GM19351 (cell line): ENCODE measurements at regions not wholly inside any gene's neighbourhood (a gene's known extent, or its start where the extent isn't known, plus 50 kb on each side); places are given as distances from the start of the nearest gene placed in this dataset.
"Not testable (repeated sequence)": the region's sequence is repeated elsewhere in the genome, so short reads cannot be mapped to it uniquely, and the experiment has no call there.

Source experiments
- ATAC-seq: cut with Tn5 transposase; IDR thresholded peaks from one replicate; pipeline ENCODE4 v1.9.1; 2021; ENCODE audit warnings: mild to moderate bottlenecking, moderate library complexity; ENCODE audit not compliant: unreplicated experiment

- not testable (repeated sequence) for ATAC-seq
These were observed 228.7 kb upstream of the FRG1 start for GRCh38 chr4:189711956-189712355.

GRCh38 chr4:189721016-189721993 is 219.4 kb upstream of the FRG1 start:
- ATAC-seq = not testable (repeated sequence)

GRCh38 chr4:189722324-189723003 is 218.2 kb upstream of the FRG1 start:
- not testable (repeated sequence) for ATAC-seq

- not testable (repeated sequence) for ATAC-seq
These were observed 212.6 kb upstream of the FRG1 start for GRCh38 chr4:189727982-189728638.

GRCh38 chr4:189731989-189732388 is 208.7 kb upstream of the FRG1 start:
- ATAC-seq = not testable (repeated sequence)

GRCh38 chr4:189733507-189733906 is 207.2 kb upstream of the FRG1 start:
- not testable (repeated sequence) for ATAC-seq

- not testable (repeated sequence) for ATAC-seq
These were observed 205.9 kb upstream of the FRG1 start for GRCh38 chr4:189734648-189735267.

- not testable (repeated sequence) for ATAC-seq
These were observed 204.0 kb upstream of the FRG1 start for GRCh38 chr4:189736656-189737055.

- not testable (repeated sequence) for ATAC-seq
These were observed 200.6 kb upstream of the FRG1 start for GRCh38 chr4:189740118-189740517.

- ATAC-seq = no peak
These were observed 199.8 kb upstream of the FRG1 start for GRCh38 chr4:189740873-189741272.

- not testable (repeated sequence) for ATAC-seq
These were observed 187.6 kb upstream of the FRG1 start for GRCh38 chr4:189753092-189753491.

GRCh38 chr4:189763583-189763982 is 177.1 kb upstream of the FRG1 start:
- no peak for ATAC-seq

- ATAC-seq = no peak
These were observed 175.4 kb upstream of the FRG1 start for GRCh38 chr4:189765301-189765700.

- ATAC-seq = no peak
These were observed 174.9 kb upstream of the FRG1 start for GRCh38 chr4:189765736-189766135.

GRCh38 chr4:189767941-189768340 is 172.7 kb upstream of the FRG1 start:
- no peak for ATAC-seq

GRCh38 chr4:189769131-189769530 is 171.5 kb upstream of the FRG1 start:
- no peak for ATAC-seq

GRCh38 chr4:189771696-189772361 is 168.8 kb upstream of the FRG1 start:
- no peak for ATAC-seq

- no peak for ATAC-seq
These were observed 166.8 kb upstream of the FRG1 start for GRCh38 chr4:189773909-189774308.

GRCh38 chr4:189779281-189779980 is 161.2 kb upstream of the FRG1 start:
- no peak for ATAC-seq

GRCh38 chr4:189780391-189780790 is 160.3 kb upstream of the FRG1 start:
- no peak for ATAC-seq
